WTC11 (cell line): ENCODE measurements at regions not wholly inside any gene's neighbourhood (a gene's known extent, or its start where the extent isn't known, plus 50 kb on each side); places are given as distances from the start of the nearest gene placed in this dataset.

Experiments
- ATAC-seq: fragments of 200-7000 bp; cut with Tn5 transposase; 2 replicates; pipeline ENCODE4 v1.10.0; 2021; ENCODE audit warnings: mild to moderate bottlenecking, moderate library complexity
- CTCF ChIA-PET: fragments of 300-600 bp; sonication (Branson Sonifier 250); formaldehyde crosslinking; loops from one replicate; lab custom pipeline; 2021; ENCODE audit warnings: antibody characterized with exemption; lab: Charles Lee
- POLR2A ChIA-PET: fragments of 350-600 bp; sonication (Branson Sonifier 250); formaldehyde crosslinking; loops from one replicate; lab custom pipeline; 2021; ENCODE audit warnings: antibody characterized with exemption; lab: Charles Lee
- DNase-seq: peaks from one replicate; pipeline ENCODE4 v3.0.0; 2021; ENCODE audit warnings: low spot score
- H3K27ac Mint-ChIP-seq: 2 replicates; pipeline ENCODE4 v1.8.0; 2021; ENCODE audit warnings: mixed read lengths
- H3K27me3 Mint-ChIP-seq: 2 replicates; pipeline ENCODE4 v1.8.0; 2021; ENCODE audit warnings: low read depth, mild to moderate bottlenecking, moderate library complexity, mixed read lengths
- H3K36me3 Mint-ChIP-seq: 2 replicates; pipeline ENCODE4 v1.8.0; 2021; ENCODE audit warnings: mixed read lengths
- H3K4me1 Mint-ChIP-seq: 2 replicates; pipeline ENCODE4 v1.8.0; 2022; ENCODE audit warnings: mixed read lengths
- H3K4me3 Mint-ChIP-seq: 2 replicates; pipeline ENCODE4 v1.8.0; 2021; ENCODE audit warnings: mild to moderate bottlenecking, moderate library complexity, mixed read lengths
- H3K9me3 Mint-ChIP-seq: 2 replicates; pipeline ENCODE4 v1.8.0; 2021; ENCODE audit warnings: mixed read lengths
- AR ChIP-seq: fragments of 250-450 bp; sonication (Bioruptor Pico); IDR thresholded peaks from 2 replicates; pipeline ENCODE4 v1.9.0; 2021; ENCODE audit warnings: mild to moderate bottlenecking
- ATF6 ChIP-seq: sonication (generic); formaldehyde crosslinking; IDR thresholded peaks from 2 replicates; pipeline ENCODE4 v1.8.1; 2023; ENCODE audit warnings: mild to moderate bottlenecking, missing genetic modification reagents
- CREB1 ChIP-seq: sonication (generic); formaldehyde crosslinking; IDR thresholded peaks from 2 replicates; pipeline ENCODE4 v1.8.0; 2023; ENCODE audit warnings: mild to moderate bottlenecking, missing genetic modification reagents
- CREM ChIP-seq: sonication (generic); formaldehyde crosslinking; IDR thresholded peaks from 2 replicates; pipeline ENCODE4 v1.8.1; 2022; ENCODE audit warnings: mild to moderate bottlenecking, missing genetic modification reagents, moderate library complexity
- EMX1 ChIP-seq: fragments of 250-450 bp; sonication (Bioruptor Pico); IDR thresholded peaks from 2 replicates; pipeline ENCODE4 v1.8.0; 2021; ENCODE audit warnings: mild to moderate bottlenecking
- HMGA2 ChIP-seq: fragments of 250-450 bp; sonication (Bioruptor Pico); IDR thresholded peaks from 2 replicates; pipeline ENCODE4 v1.4.0; 2021; ENCODE audit warnings: mild to moderate bottlenecking, moderate library complexity
- MAX ChIP-seq: sonication (generic); formaldehyde crosslinking; IDR thresholded peaks from 2 replicates; pipeline ENCODE4 v1.8.0; 2022; ENCODE audit warnings: mild to moderate bottlenecking, missing genetic modification reagents
- MYBL2 ChIP-seq: sonication (generic); formaldehyde crosslinking; IDR thresholded peaks from 2 replicates; pipeline ENCODE4 v1.8.1; 2023; ENCODE audit warnings: mild to moderate bottlenecking, moderate library complexity, missing genetic modification reagents
- NR3C1 ChIP-seq: sonication (generic); formaldehyde crosslinking; conservative IDR thresholded peaks from 2 replicates; pipeline ENCODE4 v1.8.1; 2023; ENCODE audit warnings: low read depth, mild to moderate bottlenecking, missing genetic modification reagents
- OVOL2 ChIP-seq: fragments of 250-450 bp; sonication (Bioruptor Pico); IDR thresholded peaks from 2 replicates; pipeline ENCODE4 v1.9.0; 2021; ENCODE audit warnings: mild to moderate bottlenecking, borderline replicate concordance
- RELA ChIP-seq: sonication (generic); formaldehyde crosslinking; IDR thresholded peaks from 2 replicates; pipeline ENCODE4 v1.8.1; 2022; ENCODE audit warnings: missing genetic modification reagents, mild to moderate bottlenecking, borderline replicate concordance
- SOX15 ChIP-seq: fragments of 250-450 bp; sonication (Bioruptor Pico); IDR thresholded peaks from 2 replicates; pipeline ENCODE4 v1.9.0; 2021; ENCODE audit warnings: mild to moderate bottlenecking
- SP1 ChIP-seq: sonication (generic); formaldehyde crosslinking; conservative IDR thresholded peaks from 2 replicates; pipeline ENCODE4 v1.8.1; 2022; ENCODE audit warnings: missing genetic modification reagents
- ZNF138 ChIP-seq: sonication (generic); formaldehyde crosslinking; conservative IDR thresholded peaks from 2 replicates; pipeline ENCODE4 v1.8.1; 2022; ENCODE audit warnings: mild to moderate bottlenecking, moderate library complexity, missing genetic modification reagents
- ZNF219 ChIP-seq: sonication (generic); formaldehyde crosslinking; IDR thresholded peaks from 2 replicates; pipeline ENCODE4 v1.8.0; 2023; ENCODE audit warnings: missing genetic modification reagents, mild to moderate bottlenecking, borderline replicate concordance
- ZNF425 ChIP-seq: fragments of 250-450 bp; sonication (Bioruptor Pico); conservative IDR thresholded peaks from 2 replicates; pipeline ENCODE4 v1.9.0; 2021; ENCODE audit warnings: mild to moderate bottlenecking
- TF ChIP-seq, protein P1 (sequence below): sonication (generic); formaldehyde crosslinking; IDR thresholded peaks from 2 replicates; pipeline ENCODE4 v1.8.0; 2022; ENCODE audit warnings: mild to moderate bottlenecking, missing genetic modification reagents
- TF ChIP-seq, protein P2 (sequence below): sonication (generic); formaldehyde crosslinking; IDR thresholded peaks from 2 replicates; pipeline ENCODE4 v1.8.0; 2022; ENCODE audit warnings: mild to moderate bottlenecking, missing genetic modification reagents
- TF ChIP-seq, protein P3 (sequence below): fragments of 250-450 bp; sonication (Bioruptor Pico); IDR thresholded peaks from 2 replicates; pipeline ENCODE4 v1.8.0; 2021; ENCODE audit warnings: mild to moderate bottlenecking

DNA sequence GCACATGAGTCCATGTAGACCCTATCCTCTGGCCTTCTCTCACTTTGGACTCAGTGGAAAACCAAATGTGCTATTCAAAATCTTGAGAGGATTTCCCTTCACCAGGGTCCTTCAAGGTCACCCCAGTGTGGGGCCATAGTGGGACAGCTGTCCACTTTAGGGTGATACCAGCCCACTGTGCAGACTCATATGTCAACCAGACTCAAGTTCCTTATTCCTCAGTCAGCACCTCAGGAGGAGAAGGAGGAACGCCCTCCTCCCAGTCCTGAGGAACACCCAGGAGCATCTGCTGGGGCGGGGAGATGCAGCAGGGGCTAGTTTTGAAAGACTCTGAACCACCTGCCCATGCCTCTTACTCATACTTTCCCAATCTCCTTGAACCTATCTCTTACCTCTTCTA is 340.9 kb downstream of the MATN1 start (continued):
- TF ChIP-seq HMGA2 (CRISPR knock-in tag) (no peak), ZNF138 (CRISPR knock-in tag) (no peak), SP1 (CRISPR knock-in tag) (no peak), MAX (no peak)

DNA sequence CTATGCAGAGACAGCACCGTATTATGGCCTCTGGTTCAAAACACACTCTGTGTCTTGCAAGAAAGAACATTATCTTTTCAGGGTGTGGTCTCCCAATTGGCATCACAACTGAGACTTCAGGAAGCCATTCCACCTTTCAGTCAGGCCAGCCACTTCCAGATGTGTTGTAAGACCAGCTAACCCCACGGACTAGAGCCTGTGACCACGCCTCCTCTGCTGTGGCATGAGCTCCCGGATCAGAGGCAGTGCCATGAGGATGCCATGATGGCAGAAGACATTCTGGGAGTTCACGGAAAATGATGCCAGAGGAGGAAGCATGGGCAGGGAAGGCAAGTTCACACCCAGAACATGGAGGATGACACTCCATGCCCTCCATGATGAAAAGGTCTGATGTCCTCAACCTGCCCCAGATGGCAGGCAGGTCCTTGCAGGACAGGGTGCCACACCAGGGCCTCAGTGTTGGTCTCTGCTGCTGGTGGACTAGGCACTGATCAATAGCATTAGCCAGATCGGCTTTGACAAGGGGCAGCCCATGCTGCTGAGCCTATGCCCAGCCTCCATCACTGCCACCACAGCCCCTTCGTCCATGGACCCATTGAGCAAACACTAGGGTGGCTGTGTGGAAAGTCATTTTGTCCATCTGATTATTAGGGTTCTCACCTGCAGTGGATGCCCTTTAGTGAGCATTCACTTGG is 341.6 kb downstream of the MATN1 start:
- Mint-ChIP-seq H3K4me1 (no peaks in the 10 kb centered on the region), H3K27me3 (no peaks in the 10 kb centered on the region; the same call in 1 of the 2 replicates), H3K27ac (no peak overlapping the region), H3K36me3 (no peaks in the 10 kb centered on the region), H3K9me3 (no peaks in the 10 kb centered on the region), H3K4me3 (no peak overlapping the region)
- ChIA-PET POLR2A (no interaction called here), CTCF (interaction anchor here (2.0 to 2.5 kb wide), 5 partner anchors 10 to 303 kb away, joined by 10 to 37 read pairs (median 17); no protein-coding TSS in a partner anchor)
- DNase-seq, result no peak
- ATAC-seq, result no peak
- TF ChIP-seq, protein P1, sequence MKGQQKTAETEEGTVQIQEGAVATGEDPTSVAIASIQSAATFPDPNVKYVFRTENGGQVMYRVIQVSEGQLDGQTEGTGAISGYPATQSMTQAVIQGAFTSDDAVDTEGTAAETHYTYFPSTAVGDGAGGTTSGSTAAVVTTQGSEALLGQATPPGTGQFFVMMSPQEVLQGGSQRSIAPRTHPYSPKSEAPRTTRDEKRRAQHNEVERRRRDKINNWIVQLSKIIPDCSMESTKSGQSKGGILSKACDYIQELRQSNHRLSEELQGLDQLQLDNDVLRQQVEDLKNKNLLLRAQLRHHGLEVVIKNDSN, result no peak
- TF ChIP-seq, protein P2, sequence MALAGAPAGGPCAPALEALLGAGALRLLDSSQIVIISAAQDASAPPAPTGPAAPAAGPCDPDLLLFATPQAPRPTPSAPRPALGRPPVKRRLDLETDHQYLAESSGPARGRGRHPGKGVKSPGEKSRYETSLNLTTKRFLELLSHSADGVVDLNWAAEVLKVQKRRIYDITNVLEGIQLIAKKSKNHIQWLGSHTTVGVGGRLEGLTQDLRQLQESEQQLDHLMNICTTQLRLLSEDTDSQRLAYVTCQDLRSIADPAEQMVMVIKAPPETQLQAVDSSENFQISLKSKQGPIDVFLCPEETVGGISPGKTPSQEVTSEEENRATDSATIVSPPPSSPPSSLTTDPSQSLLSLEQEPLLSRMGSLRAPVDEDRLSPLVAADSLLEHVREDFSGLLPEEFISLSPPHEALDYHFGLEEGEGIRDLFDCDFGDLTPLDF, result no peak
- TF ChIP-seq ZNF138 (CRISPR knock-in tag), result no peak
- TF ChIP-seq ZNF219 (CRISPR knock-in tag), result no peak
- no peak for TF ChIP-seq EMX1 (CRISPR knock-in tag)
- no peak for TF ChIP-seq SOX15 (CRISPR knock-in tag)
- TF ChIP-seq RELA (CRISPR knock-in tag), result no peak
- TF ChIP-seq ATF6 (CRISPR knock-in tag), result no peak

GRCh38 chr1:30381266-30381665 is 342.1 kb downstream of the MATN1 start:
- Mint-ChIP-seq H3K27me3 (no peaks in the 10 kb centered on the region; the same call in 1 of the 2 replicates), H3K4me3 (no peak overlapping the region), H3K27ac (no peak overlapping the region), H3K9me3 (no peaks in the 10 kb centered on the region), H3K36me3 (no peaks in the 10 kb centered on the region), H3K4me1 (no peaks in the 10 kb centered on the region)
- POLR2A ChIA-PET, result no interaction called here
- CTCF ChIA-PET, result interaction anchor here (0.7 to 2.5 kb wide), 39 partner anchors 9 to 588 kb away, joined by 3 to 37 read pairs (median 11); no protein-coding TSS in a partner anchor
- DNase-seq, result no peak
- no peak for ATAC-seq
- TF ChIP-seq OVOL2 (CRISPR knock-in tag), result no peak
- no peak for TF ChIP-seq CREB1 (CRISPR knock-in tag)
- TF ChIP-seq NR3C1 (CRISPR knock-in tag), result no peak
- no peak for TF ChIP-seq CREM (CRISPR knock-in tag)
- TF ChIP-seq ZNF425 (CRISPR knock-in tag), result no peak
- TF ChIP-seq AR (CRISPR knock-in tag), result no peak
- TF ChIP-seq, protein P2, result no peak
- no peak for TF ChIP-seq MYBL2 (CRISPR knock-in tag)
- TF ChIP-seq, protein P1, result no peak
- TF ChIP-seq, protein P3, sequence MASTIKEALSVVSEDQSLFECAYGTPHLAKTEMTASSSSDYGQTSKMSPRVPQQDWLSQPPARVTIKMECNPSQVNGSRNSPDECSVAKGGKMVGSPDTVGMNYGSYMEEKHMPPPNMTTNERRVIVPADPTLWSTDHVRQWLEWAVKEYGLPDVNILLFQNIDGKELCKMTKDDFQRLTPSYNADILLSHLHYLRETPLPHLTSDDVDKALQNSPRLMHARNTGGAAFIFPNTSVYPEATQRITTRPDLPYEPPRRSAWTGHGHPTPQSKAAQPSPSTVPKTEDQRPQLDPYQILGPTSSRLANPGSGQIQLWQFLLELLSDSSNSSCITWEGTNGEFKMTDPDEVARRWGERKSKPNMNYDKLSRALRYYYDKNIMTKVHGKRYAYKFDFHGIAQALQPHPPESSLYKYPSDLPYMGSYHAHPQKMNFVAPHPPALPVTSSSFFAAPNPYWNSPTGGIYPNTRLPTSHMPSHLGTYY (CRISPR knock-in tag), result no peak
